ENCODE measurements at regions not wholly inside any gene's neighbourhood (a gene's known extent, or its start where the extent isn't known, plus 50 kb on each side); places are given as distances from the start of the nearest gene placed in this dataset.

GRCh38 chr4:156298230-156298629, 344.6 kb upstream of the CTSO start:
- Histone ChIP-seq H3K4me1 (ENCODE audit: control insufficient read depth in 2 of 2, insufficient read depth in 2 of 2, low read length in 2 of 2) (no peaks in the 10 kb centered on the region), H3K36me3 (replicated peaks in 1 of 2; ENCODE audit: control extremely low read depth in 1 of 2, control insufficient read depth in 1 of 2, extremely low read depth in 1 of 2, insufficient read depth in 2 of 2, low read length in 1 of 2) (no peaks in the 10 kb centered on the region), H2AFZ (ENCODE audit: insufficient read depth, low read depth, low read length, poor library complexity, severe bottlenecking) (no peak overlapping the region), H3K4me3 (ENCODE audit: control extremely low read depth in 1 of 5, extremely low read depth in 1 of 5, insufficient read depth in 1 of 5, low read depth in 2 of 5, low read length in 4 of 5) (no peak overlapping the region), H3K9ac (ENCODE audit: low read length) (no peak overlapping the region), H3K79me2 (ENCODE audit: control insufficient read depth, insufficient read depth, low read length) (no peaks in the 10 kb centered on the region), H3K9me3 (ENCODE audit: control extremely low read depth in 1 of 3, control insufficient read depth in 2 of 3, insufficient read depth in 1 of 3, low read length in 2 of 3) (no peaks in the 10 kb centered on the region), H3K27me3 (replicated peaks in 1 of 4; ENCODE audit: control extremely low read depth in 1 of 4, control insufficient read depth in 3 of 4, insufficient read depth in 4 of 4, low read length in 3 of 4) (no peaks in the 10 kb centered on the region), H4K20me1 (ENCODE audit: control insufficient read depth, insufficient read depth, low read length, poor library complexity, severe bottlenecking) (no peaks in the 10 kb centered on the region), H3K27ac (ENCODE audit: low read length in 2 of 2) (no peak overlapping the region), H3K4me2 (replicated peaks; ENCODE audit: low read depth, low read length, poor library complexity, severe bottlenecking) (no peak overlapping the region)
- Mint-ChIP-seq H3K4me3 (no peak overlapping the region), H3K4me1 (no peaks in the 10 kb centered on the region), H3K27ac (no peak overlapping the region), H3K9me3 (ENCODE audit: insufficient read depth) (peaks cover 5% of the 10 kb centered on the region), H3K27me3 (no peaks in the 10 kb centered on the region)
- ChIA-PET CTCF (no interaction called here), POLR2A (no interaction called here)
- no peak for ATAC-seq (ENCODE audit: low read depth)
- TF ChIP-seq EZH2 (IDR thresholded peaks at IDR 0.05; ENCODE audit: borderline replicate concordance, insufficient read depth, low read depth, low read length, poor library complexity, severe bottlenecking) (no peak), CTCF (IDR thresholded peaks at IDR 0.05) (no peak)
- DNase-seq = no peak
- intact Hi-C loops (cut with micrococcal nuclease) = no loop called here

DNA sequence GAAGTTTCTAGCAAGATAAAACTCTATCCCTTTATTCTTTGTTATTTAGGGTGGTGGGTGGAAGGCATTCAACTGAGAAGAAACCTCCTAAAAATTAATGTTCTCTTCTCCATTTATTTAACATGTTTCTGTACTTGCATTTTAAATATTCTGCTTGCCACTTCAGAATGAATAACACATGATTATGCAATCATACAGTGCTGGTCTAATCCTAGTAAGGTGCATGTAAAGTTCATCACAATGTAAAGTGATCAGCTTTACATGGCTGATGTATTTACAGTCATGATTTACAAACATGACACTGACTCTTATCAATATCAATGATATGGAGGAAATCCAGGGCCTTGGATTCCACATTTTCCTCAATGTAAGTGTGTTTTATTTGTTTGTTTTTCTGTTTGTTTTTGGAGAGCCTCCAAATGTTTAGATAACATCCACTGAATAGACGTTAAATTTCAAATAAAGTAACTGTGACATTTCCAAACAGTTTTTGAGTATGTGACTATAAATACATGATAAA, 342.1 kb upstream of the CTSO start:
- no CpG with 5 or more reads among the region's 1 CpG for WGBS (ENCODE audit: insufficient coverage)
- H3K9ac ChIP-seq (ENCODE audit: low read length) = no peak overlapping the region
- Mint-ChIP-seq H3K27ac (no peak overlapping the region), H3K4me3 (no peak overlapping the region), H3K4me1 (no peaks in the 10 kb centered on the region), H3K27me3 (no peaks in the 10 kb centered on the region), H3K9me3 (ENCODE audit: insufficient read depth) (peaks cover 5% of the 10 kb centered on the region)
- H2AFZ ChIP-seq (ENCODE audit: insufficient read depth, low read depth, low read length, poor library complexity, severe bottlenecking) = no peak overlapping the region
- no peak overlapping the region for H3K27ac ChIP-seq (ENCODE audit: low read length in 2 of 2)
- H3K9me3 ChIP-seq (ENCODE audit: control extremely low read depth in 1 of 3, control insufficient read depth in 2 of 3, insufficient read depth in 1 of 3, low read length in 2 of 3) = no peaks in the 10 kb centered on the region
- no peaks in the 10 kb centered on the region for H3K79me2 ChIP-seq (ENCODE audit: control insufficient read depth, insufficient read depth, low read length)
- H3K4me2 ChIP-seq (replicated peaks; ENCODE audit: low read depth, low read length, poor library complexity, severe bottlenecking) = no peak overlapping the region
- no peak overlapping the region for H3K4me3 ChIP-seq (ENCODE audit: control extremely low read depth in 1 of 5, extremely low read depth in 1 of 5, insufficient read depth in 1 of 5, low read depth in 2 of 5, low read length in 4 of 5)
- intact Hi-C loops (cut with micrococcal nuclease) = no loop called here
- TF ChIP-seq EZH2 (IDR thresholded peaks at IDR 0.05; ENCODE audit: borderline replicate concordance, insufficient read depth, low read depth, low read length, poor library complexity, severe bottlenecking) (no peak), CTCF (IDR thresholded peaks at IDR 0.05) (no peak)
- ATAC-seq (ENCODE audit: low read depth) (no peak), DNase-seq (no peak)
- ChIA-PET POLR2A (no interaction called here), CTCF (no interaction called here)
- no peaks in the 10 kb centered on the region for H3K27me3 ChIP-seq (replicated peaks in 1 of 4; ENCODE audit: control extremely low read depth in 1 of 4, control insufficient read depth in 3 of 4, insufficient read depth in 4 of 4, low read length in 3 of 4)
- no peaks in the 10 kb centered on the region for H3K4me1 ChIP-seq (ENCODE audit: control insufficient read depth in 2 of 2, insufficient read depth in 2 of 2, low read length in 2 of 2)
- no peaks in the 10 kb centered on the region for H3K36me3 ChIP-seq (replicated peaks in 1 of 2; ENCODE audit: control extremely low read depth in 1 of 2, control insufficient read depth in 1 of 2, extremely low read depth in 1 of 2, insufficient read depth in 2 of 2, low read length in 1 of 2)
- H4K20me1 ChIP-seq (ENCODE audit: control insufficient read depth, insufficient read depth, low read length, poor library complexity, severe bottlenecking) = no peaks in the 10 kb centered on the region

Data from B cell (primary cell).